HEK293 (cell line): ENCODE measurements at regions not wholly inside any gene's neighbourhood (a gene's known extent, or its start where the extent isn't known, plus 50 kb on each side); places are given as distances from the start of the nearest gene placed in this dataset.

Experiments
- ZFP41 ChIP-seq: fragments of 450-650 bp; formaldehyde crosslinking; IDR thresholded peaks from 2 replicates; pipeline ENCODE4 v1.5.1; 2016; ENCODE audit warnings: missing biosample characterization, missing genetic modification characterization, borderline replicate concordance
- ZNF16 ChIP-seq: fragments of 450-650 bp; formaldehyde crosslinking; IDR thresholded peaks from 2 replicates; pipeline ENCODE4 v1.5.1; 2016; ENCODE audit warnings: low read depth, missing biosample characterization, missing genetic modification characterization
- ZNF362 ChIP-seq: fragments of 450-650 bp; formaldehyde crosslinking; IDR thresholded peaks from 2 replicates; pipeline ENCODE4 v1.5.1; 2016; ENCODE audit warnings: missing biosample characterization, missing genetic modification characterization
- ZNF501 ChIP-seq: fragments of 450-650 bp; formaldehyde crosslinking; IDR thresholded peaks from 2 replicates; pipeline ENCODE4 v1.5.1; 2016; ENCODE audit warnings: missing biosample characterization, missing genetic modification characterization
- ZNF677 ChIP-seq: fragments of 450-650 bp; IDR thresholded peaks from 2 replicates; pipeline ENCODE4 v1.5.0; 2018; ENCODE audit warnings: missing biosample characterization, mild to moderate bottlenecking, missing genetic modification characterization, moderate library complexity
- TF ChIP-seq, protein P1 (sequence below): fragments of 450-650 bp; formaldehyde crosslinking; IDR thresholded peaks from 2 replicates; pipeline ENCODE4 v1.5.1; 2016; ENCODE audit warnings: missing biosample characterization, missing genetic modification characterization
- TF ChIP-seq, protein P2 (sequence below): fragments of 450-650 bp; formaldehyde crosslinking; IDR thresholded peaks from 2 replicates; pipeline ENCODE4 v1.5.1; 2016; ENCODE audit warnings: missing biosample characterization, missing genetic modification characterization

DNA sequence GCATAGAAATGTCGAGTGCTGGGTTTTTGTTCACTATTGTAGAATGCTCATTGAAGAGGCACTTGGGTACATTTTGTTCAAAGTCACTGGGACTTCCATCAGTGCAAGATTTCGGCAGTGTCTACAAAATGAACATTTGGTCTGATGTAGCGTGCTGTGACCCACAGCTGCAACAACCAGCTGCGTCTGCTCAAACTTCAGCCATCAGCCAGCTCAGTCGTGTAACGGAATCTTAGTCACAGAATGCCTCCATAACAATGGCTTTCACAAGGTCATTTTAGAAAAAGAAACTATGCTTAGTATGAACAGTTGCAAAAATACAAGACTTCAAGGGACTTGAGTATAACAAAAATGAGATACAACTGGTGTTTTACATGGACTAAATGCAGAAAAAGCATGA, 828.1 kb upstream of the GRAMD2B start:
- TF ChIP-seq, protein P1, sequence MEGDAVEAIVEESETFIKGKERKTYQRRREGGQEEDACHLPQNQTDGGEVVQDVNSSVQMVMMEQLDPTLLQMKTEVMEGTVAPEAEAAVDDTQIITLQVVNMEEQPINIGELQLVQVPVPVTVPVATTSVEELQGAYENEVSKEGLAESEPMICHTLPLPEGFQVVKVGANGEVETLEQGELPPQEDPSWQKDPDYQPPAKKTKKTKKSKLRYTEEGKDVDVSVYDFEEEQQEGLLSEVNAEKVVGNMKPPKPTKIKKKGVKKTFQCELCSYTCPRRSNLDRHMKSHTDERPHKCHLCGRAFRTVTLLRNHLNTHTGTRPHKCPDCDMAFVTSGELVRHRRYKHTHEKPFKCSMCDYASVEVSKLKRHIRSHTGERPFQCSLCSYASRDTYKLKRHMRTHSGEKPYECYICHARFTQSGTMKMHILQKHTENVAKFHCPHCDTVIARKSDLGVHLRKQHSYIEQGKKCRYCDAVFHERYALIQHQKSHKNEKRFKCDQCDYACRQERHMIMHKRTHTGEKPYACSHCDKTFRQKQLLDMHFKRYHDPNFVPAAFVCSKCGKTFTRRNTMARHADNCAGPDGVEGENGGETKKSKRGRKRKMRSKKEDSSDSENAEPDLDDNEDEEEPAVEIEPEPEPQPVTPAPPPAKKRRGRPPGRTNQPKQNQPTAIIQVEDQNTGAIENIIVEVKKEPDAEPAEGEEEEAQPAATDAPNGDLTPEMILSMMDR (tag by site-specific recombination): no peak
- TF ChIP-seq ZNF677 (tag by site-specific recombination) (no peak), ZNF501 (tag by site-specific recombination) (no peak), ZNF362 (tag by site-specific recombination) (no peak), ZFP41 (tag by site-specific recombination) (no peak), ZNF16 (tag by site-specific recombination) (no peak)
- TF ChIP-seq, protein P2, sequence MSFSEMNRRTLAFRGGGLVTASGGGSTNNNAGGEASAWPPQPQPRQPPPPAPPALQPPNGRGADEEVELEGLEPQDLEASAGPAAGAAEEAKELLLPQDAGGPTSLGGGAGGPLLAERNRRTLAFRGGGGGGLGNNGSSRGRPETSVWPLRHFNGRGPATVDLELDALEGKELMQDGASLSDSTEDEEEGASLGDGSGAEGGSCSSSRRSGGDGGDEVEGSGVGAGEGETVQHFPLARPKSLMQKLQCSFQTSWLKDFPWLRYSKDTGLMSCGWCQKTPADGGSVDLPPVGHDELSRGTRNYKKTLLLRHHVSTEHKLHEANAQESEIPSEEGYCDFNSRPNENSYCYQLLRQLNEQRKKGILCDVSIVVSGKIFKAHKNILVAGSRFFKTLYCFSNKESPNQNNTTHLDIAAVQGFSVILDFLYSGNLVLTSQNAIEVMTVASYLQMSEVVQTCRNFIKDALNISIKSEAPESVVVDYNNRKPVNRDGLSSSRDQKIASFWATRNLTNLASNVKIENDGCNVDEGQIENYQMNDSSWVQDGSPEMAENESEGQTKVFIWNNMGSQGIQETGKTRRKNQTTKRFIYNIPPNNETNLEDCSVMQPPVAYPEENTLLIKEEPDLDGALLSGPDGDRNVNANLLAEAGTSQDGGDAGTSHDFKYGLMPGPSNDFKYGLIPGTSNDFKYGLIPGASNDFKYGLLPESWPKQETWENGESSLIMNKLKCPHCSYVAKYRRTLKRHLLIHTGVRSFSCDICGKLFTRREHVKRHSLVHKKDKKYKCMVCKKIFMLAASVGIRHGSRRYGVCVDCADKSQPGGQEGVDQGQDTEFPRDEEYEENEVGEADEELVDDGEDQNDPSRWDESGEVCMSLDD (tag by site-specific recombination): no peak
